H9 (cell line): ENCODE measurements at regions not wholly inside any gene's neighbourhood (a gene's known extent, or its start where the extent isn't known, plus 50 kb on each side); places are given as distances from the start of the nearest gene placed in this dataset.

Experiments used
- DNase-seq: peaks from one replicate; pipeline ENCODE4 v3.0.0-alpha.2; 2017
- H2AFZ ChIP-seq: one replicate; pipeline ENCODE4 v1.6.1; 2013; ENCODE audit warnings: mild to moderate bottlenecking, low read length, control low read depth, moderate library complexity
- H2AK5ac ChIP-seq: 2 replicates; pipeline ENCODE4 v1.6.1; 2013; ENCODE audit warnings: low read length, control low read depth, mixed read lengths; ENCODE audit not compliant: insufficient read length
- H2BK120ac ChIP-seq: one replicate; pipeline ENCODE4 v1.6.1; 2013; ENCODE audit warnings: low read depth, mild to moderate bottlenecking, low read length, control low read depth, inconsistent platforms; ENCODE audit not compliant: poor library complexity, severe bottlenecking
- H2BK12ac ChIP-seq: 2 replicates; pipeline ENCODE4 v1.6.1; 2013; ENCODE audit warnings: low read length, control low read depth, mixed read lengths, low read depth; ENCODE audit not compliant: insufficient read length
- H2BK15ac ChIP-seq: 2 replicates; pipeline ENCODE4 v1.6.1; 2013; ENCODE audit warnings: low read depth, low read length, control low read depth
- H2BK20ac ChIP-seq: one replicate; pipeline ENCODE4 v1.6.1; 2013; ENCODE audit warnings: low read depth, mild to moderate bottlenecking, low read length, control low read depth, inconsistent platforms; ENCODE audit not compliant: poor library complexity, severe bottlenecking
- H2BK5ac ChIP-seq: 2 replicates; pipeline ENCODE4 v1.6.1; 2013; ENCODE audit warnings: low read length, control low read depth, mixed read lengths; ENCODE audit not compliant: insufficient read length
- H3K14ac ChIP-seq: 2 replicates; pipeline ENCODE4 v1.6.1; 2013; ENCODE audit warnings: low read length, control low read depth; ENCODE audit not compliant: insufficient read depth
- H3K18ac ChIP-seq: 2 replicates; pipeline ENCODE4 v1.6.1; 2013; ENCODE audit warnings: low read depth, mild to moderate bottlenecking, mixed read lengths, low read length, control low read depth; ENCODE audit not compliant: insufficient read length
- H3K23ac ChIP-seq: 2 replicates; pipeline ENCODE4 v1.6.1; 2013; ENCODE audit warnings: low read length, control low read depth, mixed read lengths, low read depth; ENCODE audit not compliant: insufficient read length
- H3K23me2 ChIP-seq: 2 replicates; pipeline ENCODE4 v1.6.1; 2013; ENCODE audit warnings: low read depth, mild to moderate bottlenecking, mixed read lengths, low read length, control low read depth; ENCODE audit not compliant: insufficient read length, poor library complexity, severe bottlenecking
- H3K27ac ChIP-seq: 2 replicates; pipeline ENCODE4 v1.5.1; 2013; ENCODE audit warnings: low read length, control low read depth, mixed read lengths, low read depth; ENCODE audit not compliant: insufficient read length
- H3K27me3 ChIP-seq: 2 replicates; pipeline ENCODE4 v1.6.1; 2013; ENCODE audit warnings: low read length, control low read depth, inconsistent platforms; ENCODE audit not compliant: insufficient read depth
- H3K4ac ChIP-seq: 2 replicates; pipeline ENCODE4 v1.6.1; 2013; ENCODE audit warnings: low read depth, mild to moderate bottlenecking, control low read depth, inconsistent platforms, low read length, moderate library complexity
- H3K4me1 ChIP-seq: 2 replicates; pipeline ENCODE4 v1.6.1; 2013; ENCODE audit warnings: low read length, control low read depth, inconsistent platforms; ENCODE audit not compliant: insufficient read depth
- H3K4me2 ChIP-seq: 2 replicates; pipeline ENCODE4 v1.6.1; 2013; ENCODE audit warnings: low read length, control low read depth, mixed read lengths; ENCODE audit not compliant: insufficient read length, insufficient read depth
- H3K56ac ChIP-seq: 2 replicates; pipeline ENCODE4 v1.6.1; 2013; ENCODE audit warnings: low read depth, mild to moderate bottlenecking, mixed read lengths, low read length, control low read depth; ENCODE audit not compliant: insufficient read length
- H3K79me1 ChIP-seq: 2 replicates; pipeline ENCODE4 v1.6.1; 2013; ENCODE audit warnings: low read depth, mild to moderate bottlenecking, moderate library complexity, low read length, control low read depth, inconsistent platforms; ENCODE audit not compliant: insufficient read depth, poor library complexity, severe bottlenecking
- H3K79me2 ChIP-seq: 2 replicates; pipeline ENCODE4 v1.6.1; 2013; ENCODE audit warnings: low read length, control low read depth, inconsistent platforms; ENCODE audit not compliant: insufficient read depth
- H3K9ac ChIP-seq: 2 replicates; pipeline ENCODE4 v1.6.1; 2013; ENCODE audit warnings: low read length, control low read depth, mixed read lengths; ENCODE audit not compliant: insufficient read length; ENCODE audit errors: extremely low read depth
- H3K9me3 ChIP-seq: one replicate; pipeline ENCODE4 v1.6.1; 2013; ENCODE audit warnings: low read depth, low read length, inconsistent platforms; ENCODE audit not compliant: control insufficient read depth
- H3T11ph ChIP-seq: one replicate; pipeline ENCODE4 v1.6.1; 2013; ENCODE audit warnings: mild to moderate bottlenecking, low read length, control low read depth, inconsistent platforms
- H4K20me1 ChIP-seq: one replicate; pipeline ENCODE4 v1.6.1; 2013; ENCODE audit not compliant: control insufficient read depth, insufficient read length, insufficient read depth
- H4K5ac ChIP-seq: 2 replicates; pipeline ENCODE4 v1.6.1; 2013; ENCODE audit warnings: low read depth, mild to moderate bottlenecking, mixed read lengths, low read length, control low read depth; ENCODE audit not compliant: insufficient read length
- H4K8ac ChIP-seq: replicated peaks from 2 replicates; pipeline ENCODE4 v1.6.1; 2013; ENCODE audit warnings: low read length, control low read depth, mixed read lengths, low read depth; ENCODE audit not compliant: insufficient read length
- H4K91ac ChIP-seq: 2 replicates; pipeline ENCODE4 v1.6.1; 2013; ENCODE audit warnings: low read depth, mild to moderate bottlenecking, moderate library complexity, mixed read lengths, low read length, control low read depth; ENCODE audit not compliant: insufficient read length
- H3K27ac Mint-ChIP-seq, 3 experiments: 2 replicates in 2 of 3; 3 replicates in 1 of 3; pipeline ENCODE4 v1.8.0; 2020 to 2021; ENCODE audit warnings: mixed read lengths in 3 of 3, mild to moderate bottlenecking in 1 of 3, moderate library complexity in 1 of 3
- H3K27me3 Mint-ChIP-seq: 2 replicates; pipeline ENCODE4 v1.8.0; 2021; ENCODE audit warnings: low read depth, mild to moderate bottlenecking, moderate library complexity, mixed read lengths
- H3K36me3 Mint-ChIP-seq, 3 experiments: 2 replicates in 2 of 3; 3 replicates in 1 of 3; pipeline ENCODE4 v1.8.0; 2020 to 2021; ENCODE audit warnings: low read depth in 3 of 3, mixed read lengths in 3 of 3; ENCODE audit not compliant: insufficient read depth in 1 of 3
- H3K4me1 Mint-ChIP-seq, 2 experiments: 2 replicates each; pipeline ENCODE4 v1.8.0; 2020; ENCODE audit warnings: mixed read lengths in 2 of 2
- H3K4me3 Mint-ChIP-seq, 2 experiments: 2 replicates in 1 of 2; 3 replicates in 1 of 2; pipeline ENCODE4 v1.8.0; 2020 to 2021; ENCODE audit warnings: mild to moderate bottlenecking in 2 of 2, mixed read lengths in 2 of 2, moderate library complexity in 1 of 2
- H3K9me3 Mint-ChIP-seq, 2 experiments: 2 replicates in 1 of 2; 3 replicates in 1 of 2; pipeline ENCODE4 v1.8.0; 2020; ENCODE audit warnings: mild to moderate bottlenecking in 2 of 2, mixed read lengths in 2 of 2, moderate library complexity in 1 of 2
- TF ChIP-seq, protein P1 (sequence below): fragments of 200-600 bp; sonication (generic); conservative IDR thresholded peaks from 3 replicates; pipeline ENCODE4 v1.8.0; 2021; ENCODE audit warnings: antibody characterized with exemption, mild to moderate bottlenecking

DNA sequence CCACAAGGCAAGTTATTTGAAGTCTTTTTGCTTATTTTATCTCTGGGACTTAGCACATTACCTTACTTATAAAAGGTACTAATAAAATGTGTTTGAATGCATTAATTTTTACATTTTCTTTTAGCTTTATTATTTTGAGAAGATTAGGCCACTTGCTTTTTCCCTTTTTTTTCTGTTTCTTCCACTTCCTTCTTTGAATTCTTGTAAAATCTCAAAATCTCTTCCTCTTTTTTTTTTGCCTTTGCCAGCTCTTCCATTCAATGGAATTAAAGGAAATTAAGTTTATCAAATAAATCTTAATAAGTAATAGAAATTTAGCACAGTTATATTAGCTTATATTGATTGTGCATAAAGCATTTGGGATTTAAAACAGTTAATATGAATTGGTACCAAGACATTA, 260.9 kb downstream of the SRGAP2C start:
- H3K4ac ChIP-seq = no peak overlapping the region
- no peaks in the 10 kb centered on the region for H3K79me1 ChIP-seq
- no peaks in the 10 kb centered on the region for H3K4me1 ChIP-seq
- H3K9me3 ChIP-seq = no peaks in the 10 kb centered on the region
- H4K20me1 ChIP-seq = no peaks in the 10 kb centered on the region
- no peaks in the 10 kb centered on the region for H3K9me3 Mint-ChIP-seq
- H3K56ac ChIP-seq = no peak overlapping the region
- H3K4me1 Mint-ChIP-seq = peaks cover 0 to 7% of the 10 kb centered on the region in 2 experiments; a peak in 2 of 4 replicates
- H3K27me3 ChIP-seq = no peaks in the 10 kb centered on the region
- H3T11ph ChIP-seq = no peak overlapping the region
- H3K36me3 Mint-ChIP-seq = no peaks in the 10 kb centered on the region
- H4K5ac ChIP-seq = no peak overlapping the region
- DNase-seq = no peak
- no peak overlapping the region for H2AK5ac ChIP-seq
- no peak overlapping the region for H4K8ac ChIP-seq
- H3K27ac Mint-ChIP-seq = no peak overlapping the region
- no peak overlapping the region for H4K91ac ChIP-seq
- no peak overlapping the region for H3K23ac ChIP-seq
- no peaks in the 10 kb centered on the region for H3K79me2 ChIP-seq
- no peak overlapping the region for H2BK12ac ChIP-seq
- no peak overlapping the region for H3K18ac ChIP-seq
- TF ChIP-seq, protein P1, sequence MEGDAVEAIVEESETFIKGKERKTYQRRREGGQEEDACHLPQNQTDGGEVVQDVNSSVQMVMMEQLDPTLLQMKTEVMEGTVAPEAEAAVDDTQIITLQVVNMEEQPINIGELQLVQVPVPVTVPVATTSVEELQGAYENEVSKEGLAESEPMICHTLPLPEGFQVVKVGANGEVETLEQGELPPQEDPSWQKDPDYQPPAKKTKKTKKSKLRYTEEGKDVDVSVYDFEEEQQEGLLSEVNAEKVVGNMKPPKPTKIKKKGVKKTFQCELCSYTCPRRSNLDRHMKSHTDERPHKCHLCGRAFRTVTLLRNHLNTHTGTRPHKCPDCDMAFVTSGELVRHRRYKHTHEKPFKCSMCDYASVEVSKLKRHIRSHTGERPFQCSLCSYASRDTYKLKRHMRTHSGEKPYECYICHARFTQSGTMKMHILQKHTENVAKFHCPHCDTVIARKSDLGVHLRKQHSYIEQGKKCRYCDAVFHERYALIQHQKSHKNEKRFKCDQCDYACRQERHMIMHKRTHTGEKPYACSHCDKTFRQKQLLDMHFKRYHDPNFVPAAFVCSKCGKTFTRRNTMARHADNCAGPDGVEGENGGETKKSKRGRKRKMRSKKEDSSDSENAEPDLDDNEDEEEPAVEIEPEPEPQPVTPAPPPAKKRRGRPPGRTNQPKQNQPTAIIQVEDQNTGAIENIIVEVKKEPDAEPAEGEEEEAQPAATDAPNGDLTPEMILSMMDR = no peak
- no peaks in the 10 kb centered on the region for H3K27me3 Mint-ChIP-seq
- no peak overlapping the region for H2BK15ac ChIP-seq
- H2BK5ac ChIP-seq = no peak overlapping the region
- no peak overlapping the region for H2AFZ ChIP-seq
- H3K23me2 ChIP-seq = no peaks in the 10 kb centered on the region
- H3K4me3 Mint-ChIP-seq = no peak overlapping the region
- no peak overlapping the region for H3K9ac ChIP-seq
- no peak overlapping the region for H2BK120ac ChIP-seq
- H3K14ac ChIP-seq = no peak overlapping the region
- no peak overlapping the region for H3K27ac ChIP-seq
- no peak overlapping the region for H2BK20ac ChIP-seq
- no peak overlapping the region for H3K4me2 ChIP-seq
